DOHH2 (cell line): ENCODE measurements at regions not wholly inside any gene's neighbourhood (a gene's known extent, or its start where the extent isn't known, plus 50 kb on each side); places are given as distances from the start of the nearest gene placed in this dataset.

Experiments
- H3F3A ChIP-seq: fragments of 200-600 bp; sonication (generic), shearing (Covaris generic); 2 replicates; pipeline ENCODE4 v1.6.0; 2016; ENCODE audit warnings: antibody characterized with exemption, mild to moderate bottlenecking; ENCODE audit not compliant: control insufficient read depth, insufficient read depth
- H3K27ac ChIP-seq: fragments of 200-600 bp; sonication (generic); 2 replicates; pipeline ENCODE4 v1.5.1; 2014; ENCODE audit warnings: low read depth, mild to moderate bottlenecking, low read length, moderate library complexity
- H3K27me3 ChIP-seq: fragments of 200-600 bp; sonication (generic); 2 replicates; pipeline ENCODE4 v1.6.1; 2014; ENCODE audit warnings: mild to moderate bottlenecking, low read length, mixed read lengths; ENCODE audit not compliant: control insufficient read depth
- H3K36me3 ChIP-seq: fragments of 200-600 bp; sonication (generic); 2 replicates; pipeline ENCODE4 v1.6.1; 2014; ENCODE audit warnings: mild to moderate bottlenecking, low read length, moderate library complexity, mixed read lengths; ENCODE audit not compliant: control insufficient read depth
- H3K4me1 ChIP-seq: fragments of 200-600 bp; sonication (generic); 2 replicates; pipeline ENCODE4 v1.6.1; 2014; ENCODE audit warnings: mild to moderate bottlenecking, low read length, mixed read lengths; ENCODE audit not compliant: control insufficient read depth
- H3K4me2 ChIP-seq: fragments of 200-600 bp; sonication (generic); 2 replicates; pipeline ENCODE4 v1.6.0; 2014; ENCODE audit warnings: mild to moderate bottlenecking, low read length, moderate library complexity
- H3K4me3 ChIP-seq: fragments of 200-600 bp; sonication (generic); 2 replicates; pipeline ENCODE4 v1.5.1; 2014; ENCODE audit warnings: mild to moderate bottlenecking, low read length, mixed read lengths
- H3K79me2 ChIP-seq: fragments of 200-600 bp; sonication (generic); 2 replicates; pipeline ENCODE4 v1.6.1; 2014; ENCODE audit warnings: mild to moderate bottlenecking, low read length, mixed read lengths; ENCODE audit not compliant: control insufficient read depth
- H3K9me2 ChIP-seq: fragments of 200-600 bp; sonication (generic); replicated peaks from 2 replicates; pipeline ENCODE4 v1.6.1; 2014; ENCODE audit warnings: mild to moderate bottlenecking, low read length, mixed read lengths; ENCODE audit not compliant: control insufficient read depth
- H3K9me3 ChIP-seq: fragments of 200-600 bp; sonication (generic); 2 replicates; pipeline ENCODE4 v1.6.1; 2014; ENCODE audit warnings: antibody characterized with exemption, low read length, mixed read lengths; ENCODE audit not compliant: control insufficient read depth, insufficient read depth
- H4K20me1 ChIP-seq: fragments of 200-600 bp; sonication (generic); 2 replicates; pipeline ENCODE4 v1.6.0; 2014; ENCODE audit warnings: low read depth, mild to moderate bottlenecking, antibody characterized with exemption, low read length, moderate library complexity; ENCODE audit not compliant: control insufficient read depth, insufficient read depth
- EZH2phosphoT487 ChIP-seq: fragments of 200-600 bp; sonication (generic); IDR thresholded peaks from 2 replicates; pipeline ENCODE4 v1.6.1; 2017; ENCODE audit warnings: borderline replicate concordance, mild to moderate bottlenecking, antibody characterized with exemption, low read length, moderate library complexity, mixed read lengths
- TF ChIP-seq, protein P1 (sequence below): fragments of 200-600 bp; sonication (generic); IDR thresholded peaks from one replicate; pipeline ENCODE4 v1.5.1; 2014; ENCODE audit warnings: antibody characterized with exemption, mild to moderate bottlenecking, low read depth, low read length; ENCODE audit not compliant: poor library complexity, severe bottlenecking

DNA sequence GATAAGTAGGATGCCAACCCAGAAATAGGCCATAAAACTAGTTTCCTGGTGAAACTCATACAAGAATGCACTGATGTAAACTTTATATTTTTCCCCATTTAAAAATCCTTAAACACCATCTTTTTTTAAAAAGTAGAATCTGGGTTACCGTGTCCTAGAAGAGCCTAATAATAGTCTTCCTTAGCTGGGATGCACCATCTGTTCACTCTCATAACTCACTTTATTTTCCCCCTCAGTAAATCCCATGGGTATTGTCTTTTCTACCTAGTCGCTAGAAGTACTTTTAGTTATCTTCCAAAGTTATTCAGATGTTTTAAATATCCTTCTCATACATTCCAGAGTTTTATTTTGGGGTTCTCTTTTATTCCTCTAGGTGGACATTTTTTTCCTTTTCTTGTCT lies 250.2 kb downstream of the PLA2G4A start:
- Histone ChIP-seq H3K9me2 (no peaks in the 10 kb centered on the region), H3K79me2 (no peaks in the 10 kb centered on the region), H3K4me2 (no peak overlapping the region), H3K4me3 (no peak overlapping the region), H3K4me1 (no peaks in the 10 kb centered on the region), H4K20me1 (no peaks in the 10 kb centered on the region), H3K27ac (no peak overlapping the region), H3F3A (no peaks in the 10 kb centered on the region), H3K27me3 (no peaks in the 10 kb centered on the region), H3K9me3 (no peaks in the 10 kb centered on the region), H3K36me3 (no peaks in the 10 kb centered on the region)
- TF ChIP-seq, protein P1, sequence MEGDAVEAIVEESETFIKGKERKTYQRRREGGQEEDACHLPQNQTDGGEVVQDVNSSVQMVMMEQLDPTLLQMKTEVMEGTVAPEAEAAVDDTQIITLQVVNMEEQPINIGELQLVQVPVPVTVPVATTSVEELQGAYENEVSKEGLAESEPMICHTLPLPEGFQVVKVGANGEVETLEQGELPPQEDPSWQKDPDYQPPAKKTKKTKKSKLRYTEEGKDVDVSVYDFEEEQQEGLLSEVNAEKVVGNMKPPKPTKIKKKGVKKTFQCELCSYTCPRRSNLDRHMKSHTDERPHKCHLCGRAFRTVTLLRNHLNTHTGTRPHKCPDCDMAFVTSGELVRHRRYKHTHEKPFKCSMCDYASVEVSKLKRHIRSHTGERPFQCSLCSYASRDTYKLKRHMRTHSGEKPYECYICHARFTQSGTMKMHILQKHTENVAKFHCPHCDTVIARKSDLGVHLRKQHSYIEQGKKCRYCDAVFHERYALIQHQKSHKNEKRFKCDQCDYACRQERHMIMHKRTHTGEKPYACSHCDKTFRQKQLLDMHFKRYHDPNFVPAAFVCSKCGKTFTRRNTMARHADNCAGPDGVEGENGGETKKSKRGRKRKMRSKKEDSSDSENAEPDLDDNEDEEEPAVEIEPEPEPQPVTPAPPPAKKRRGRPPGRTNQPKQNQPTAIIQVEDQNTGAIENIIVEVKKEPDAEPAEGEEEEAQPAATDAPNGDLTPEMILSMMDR = no peak
- no peak for TF ChIP-seq EZH2phosphoT487

DNA sequence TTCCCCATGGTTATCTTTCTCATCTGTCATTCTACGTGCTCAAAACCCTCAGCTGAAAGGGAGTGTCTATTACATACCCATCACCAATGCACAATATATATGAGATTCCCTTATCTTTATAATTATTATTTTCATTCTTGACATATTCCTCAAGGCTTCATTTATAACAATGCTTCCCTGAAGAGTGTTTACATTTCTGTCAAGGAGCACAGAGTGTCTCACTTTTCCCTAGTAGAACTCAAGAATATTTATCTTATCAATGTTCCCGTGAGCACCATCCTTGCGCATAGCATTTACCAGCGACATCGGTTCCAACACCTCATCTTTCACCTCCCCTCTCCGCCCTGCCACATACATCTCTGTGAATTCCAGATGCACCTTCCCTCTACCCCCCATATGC lies 250.6 kb downstream of the PLA2G4A start:
- Histone ChIP-seq H3K9me2 (no peaks in the 10 kb centered on the region), H3K4me2 (no peak overlapping the region), H3K36me3 (no peaks in the 10 kb centered on the region), H3F3A (no peaks in the 10 kb centered on the region), H3K79me2 (no peaks in the 10 kb centered on the region), H3K27me3 (no peaks in the 10 kb centered on the region), H3K4me1 (no peaks in the 10 kb centered on the region), H3K9me3 (no peaks in the 10 kb centered on the region), H4K20me1 (no peaks in the 10 kb centered on the region), H3K27ac (no peak overlapping the region), H3K4me3 (no peak overlapping the region)
- no peak for TF ChIP-seq EZH2phosphoT487
- TF ChIP-seq, protein P1 = no peak

DNA sequence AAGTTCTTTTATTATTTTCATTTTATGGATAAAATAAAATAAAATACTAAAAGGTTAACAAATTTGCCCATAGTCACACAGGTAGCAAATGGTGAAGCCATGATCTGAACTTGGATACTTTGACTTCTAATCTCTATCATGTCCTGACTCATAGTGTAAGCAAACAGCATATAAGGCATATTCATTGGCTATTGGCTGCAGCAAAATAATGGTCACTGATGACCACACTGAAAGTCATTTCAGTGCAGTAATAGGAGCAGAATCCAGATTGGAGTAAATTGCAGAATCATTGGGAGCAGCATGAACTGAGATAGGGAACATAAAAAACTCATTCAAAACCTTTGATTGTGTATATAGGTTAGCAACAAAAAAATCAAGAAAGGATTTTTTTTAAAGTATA lies 262.9 kb downstream of the PLA2G4A start:
- Histone ChIP-seq H3K79me2 (no peaks in the 10 kb centered on the region), H3K4me2 (no peak overlapping the region)

More for the DNA sequence above, 262.9 kb downstream of the PLA2G4A start:
- Histone ChIP-seq H4K20me1 (no peaks in the 10 kb centered on the region), H3K27me3 (no peaks in the 10 kb centered on the region), H3K9me3 (no peaks in the 10 kb centered on the region), H3K4me3 (no peak overlapping the region), H3K36me3 (no peaks in the 10 kb centered on the region), H3F3A (no peaks in the 10 kb centered on the region), H3K9me2 (no peaks in the 10 kb centered on the region), H3K4me1 (no peaks in the 10 kb centered on the region), H3K27ac (no peak overlapping the region)
- no peak for TF ChIP-seq EZH2phosphoT487
- TF ChIP-seq, protein P1 = no peak
